ENCODE measurements at regions not wholly inside any gene's neighbourhood (a gene's known extent, or its start where the extent isn't known, plus 50 kb on each side); places are given as distances from the start of the nearest gene placed in this dataset.
"Not testable (repeated sequence)": the region's sequence is repeated elsewhere in the genome, so short reads cannot be mapped to it uniquely, and the experiment has no call there.

- TF ChIP-seq, protein P1, sequence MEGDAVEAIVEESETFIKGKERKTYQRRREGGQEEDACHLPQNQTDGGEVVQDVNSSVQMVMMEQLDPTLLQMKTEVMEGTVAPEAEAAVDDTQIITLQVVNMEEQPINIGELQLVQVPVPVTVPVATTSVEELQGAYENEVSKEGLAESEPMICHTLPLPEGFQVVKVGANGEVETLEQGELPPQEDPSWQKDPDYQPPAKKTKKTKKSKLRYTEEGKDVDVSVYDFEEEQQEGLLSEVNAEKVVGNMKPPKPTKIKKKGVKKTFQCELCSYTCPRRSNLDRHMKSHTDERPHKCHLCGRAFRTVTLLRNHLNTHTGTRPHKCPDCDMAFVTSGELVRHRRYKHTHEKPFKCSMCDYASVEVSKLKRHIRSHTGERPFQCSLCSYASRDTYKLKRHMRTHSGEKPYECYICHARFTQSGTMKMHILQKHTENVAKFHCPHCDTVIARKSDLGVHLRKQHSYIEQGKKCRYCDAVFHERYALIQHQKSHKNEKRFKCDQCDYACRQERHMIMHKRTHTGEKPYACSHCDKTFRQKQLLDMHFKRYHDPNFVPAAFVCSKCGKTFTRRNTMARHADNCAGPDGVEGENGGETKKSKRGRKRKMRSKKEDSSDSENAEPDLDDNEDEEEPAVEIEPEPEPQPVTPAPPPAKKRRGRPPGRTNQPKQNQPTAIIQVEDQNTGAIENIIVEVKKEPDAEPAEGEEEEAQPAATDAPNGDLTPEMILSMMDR (IDR thresholded peaks at IDR 0.05; ENCODE audit: control insufficient read depth, extremely low read depth, insufficient read depth) = no peak
- DNase-seq (ENCODE audit: low read depth) = no peak
- no peak overlapping the region for H3K4me3 ChIP-seq (ENCODE audit: low read depth, low read length)
These were observed 207.3 kb upstream of the KCNH7 start for GRCh38 chr2:163045830-163046229.

DNA sequence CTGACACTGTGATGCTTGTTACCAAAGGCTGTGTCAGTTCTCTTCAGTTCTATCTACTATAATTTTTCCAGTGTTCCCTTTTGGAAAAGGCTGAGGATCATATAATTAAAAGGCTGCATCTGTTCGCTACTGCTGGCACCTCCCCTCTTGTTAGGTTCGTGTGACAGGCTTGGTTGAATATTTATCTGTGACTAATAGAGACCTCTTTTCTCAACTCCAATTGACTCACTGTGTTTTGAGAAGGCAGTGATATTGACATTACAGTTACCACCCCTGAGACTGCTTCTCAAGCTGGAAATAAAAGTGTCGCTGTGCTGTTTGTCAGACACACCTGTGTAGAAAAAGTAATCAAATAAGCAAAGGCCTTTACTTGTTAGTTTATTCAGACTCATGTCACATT is 205.5 kb upstream of the KCNH7 start:
- no peak for DNase-seq (ENCODE audit: low read depth)
- TF ChIP-seq, protein P1 (IDR thresholded peaks at IDR 0.05; ENCODE audit: control insufficient read depth, extremely low read depth, insufficient read depth) = no peak
- no peak overlapping the region for H3K4me3 ChIP-seq (ENCODE audit: low read depth, low read length)

DNA sequence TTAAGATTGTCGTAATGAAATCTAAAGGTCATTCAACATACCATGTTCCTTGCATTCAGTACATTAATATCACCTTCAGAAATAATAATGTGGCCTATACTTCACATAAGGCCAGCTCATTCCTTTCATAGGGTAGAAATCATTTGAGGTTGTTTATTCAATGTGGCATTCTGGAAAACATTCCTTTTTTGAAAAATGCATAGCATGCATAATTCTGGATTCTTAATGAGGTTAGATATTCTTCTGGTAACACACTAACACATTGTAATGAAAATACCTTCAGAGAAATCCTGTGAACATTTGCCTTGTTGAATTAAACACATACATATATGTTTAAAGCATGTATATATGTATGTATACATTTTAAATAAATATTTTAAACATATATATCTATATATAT is 204.6 kb upstream of the KCNH7 start:
- H3K4me3 ChIP-seq (ENCODE audit: low read depth, low read length) = no peak overlapping the region
- DNase-seq (ENCODE audit: low read depth) = no peak
- TF ChIP-seq, protein P1 (IDR thresholded peaks at IDR 0.05; ENCODE audit: control insufficient read depth, extremely low read depth, insufficient read depth) = no peak

DNA sequence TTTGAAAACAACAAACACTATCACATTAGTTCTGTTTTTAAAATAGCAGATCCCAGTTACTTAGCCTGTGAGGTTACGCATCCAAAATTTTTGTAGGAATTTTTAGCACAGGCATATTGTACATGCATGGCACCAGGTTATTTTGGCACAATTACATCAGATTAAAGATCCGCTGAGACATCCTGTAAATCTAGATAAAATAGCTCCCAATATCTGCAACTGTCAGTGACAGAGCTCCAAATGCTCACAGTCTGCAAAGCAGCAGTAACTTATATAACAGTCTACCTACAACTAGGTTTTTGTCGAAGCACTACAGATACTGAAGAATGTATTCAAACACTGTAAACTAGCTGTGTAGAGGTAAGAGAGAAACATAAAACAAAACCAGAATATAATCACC is 200.7 kb upstream of the KCNH7 start:
- TF ChIP-seq, protein P1 (IDR thresholded peaks at IDR 0.05; ENCODE audit: control insufficient read depth, extremely low read depth, insufficient read depth) = no peak
- DNase-seq (ENCODE audit: low read depth) = no peak
- no peak overlapping the region for H3K4me3 ChIP-seq (ENCODE audit: low read depth, low read length)

DNA sequence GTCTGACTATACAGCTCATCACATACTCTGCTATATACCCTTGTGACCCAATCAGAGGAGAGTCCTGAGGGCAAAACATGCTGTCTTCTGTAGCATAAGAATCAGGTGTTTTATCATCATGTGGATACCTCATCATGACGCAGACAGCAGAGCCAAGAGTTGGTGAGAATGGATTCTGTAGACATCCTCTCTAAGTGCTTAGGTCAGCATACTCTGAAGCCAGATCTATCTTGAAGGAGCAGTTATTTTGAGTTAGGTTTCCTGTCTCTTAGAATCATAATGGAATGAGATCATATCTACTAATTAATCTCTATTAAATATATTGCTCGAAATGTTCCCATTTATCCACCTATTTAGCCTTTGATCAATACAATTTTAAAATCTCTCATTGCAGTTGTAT is 190.2 kb upstream of the KCNH7 start:
- TF ChIP-seq, protein P1 (IDR thresholded peaks at IDR 0.05; ENCODE audit: control insufficient read depth, extremely low read depth, insufficient read depth) = no peak

GRCh38 chr2:163026136-163026775 is 187.7 kb upstream of the KCNH7 start:
- DNase-seq (ENCODE audit: low read depth); H3K4me3 ChIP-seq (ENCODE audit: low read depth, low read length): not testable (repeated sequence)

More for the DNA sequence above, 190.2 kb upstream of the KCNH7 start:
- H3K4me3 ChIP-seq (ENCODE audit: low read depth, low read length) = no peak overlapping the region
- DNase-seq (ENCODE audit: low read depth) = no peak

- DNase-seq (ENCODE audit: low read depth); H3K4me3 ChIP-seq (ENCODE audit: low read depth, low read length): not testable (repeated sequence)
These were observed 178.3 kb upstream of the KCNH7 start for GRCh38 chr2:163016882-163017281.

- TF ChIP-seq, protein P1 (IDR thresholded peaks at IDR 0.05; ENCODE audit: control insufficient read depth, extremely low read depth, insufficient read depth) = no peak
- H3K4me3 ChIP-seq (ENCODE audit: low read depth, low read length) = no peak overlapping the region
- DNase-seq (ENCODE audit: low read depth) = no peak
These were observed 172.4 kb upstream of the KCNH7 start for GRCh38 chr2:163011000-163011399.
